ENCODE measurements at regions not wholly inside any gene's neighbourhood (a gene's known extent, or its start where the extent isn't known, plus 50 kb on each side); places are given as distances from the start of the nearest gene placed in this dataset.

GRCh38 chr22:22814666-22815396 lies 72.8 kb upstream of the IGLL5 start:
- Histone ChIP-seq H3K27me3 (ENCODE audit: insufficient read depth, low read depth, low read length) (no peaks in the 10 kb centered on the region), H4K20me1 (ENCODE audit: insufficient read depth) (no peaks in the 10 kb centered on the region), H3F3A (ENCODE audit: insufficient read depth, low read length, poor library complexity, severe bottlenecking) (no peaks in the 10 kb centered on the region), H3K4me3 (ENCODE audit: low read length) (no peak overlapping the region), H3K9me3 (ENCODE audit: low read length) (no peaks in the 10 kb centered on the region), H3K79me2 (replicated peaks; ENCODE audit: insufficient read depth, low read length) (no peaks in the 10 kb centered on the region), H3K9ac (ENCODE audit: low read length) (no peak overlapping the region), H3K4me2 (ENCODE audit: low read length) (no peak overlapping the region), H3K9me2 (ENCODE audit: insufficient read depth, low read length) (no peaks in the 10 kb centered on the region), H3K36me3 (ENCODE audit: insufficient read depth, low read length) (no peaks in the 10 kb centered on the region), H2AFZ (ENCODE audit: low read depth, low read length) (no peak overlapping the region), H3K27ac (ENCODE audit: low read length) (no peak overlapping the region)
- TF ChIP-seq MXI1 (conservative IDR thresholded peaks at IDR 0.05; ENCODE audit: poor library complexity, severe bottlenecking) (no peak), EP300 (conservative IDR thresholded peaks at IDR 0.05; ENCODE audit: poor library complexity, severe bottlenecking) (no peak), REST (IDR thresholded peaks at IDR 0.05; ENCODE audit: borderline replicate concordance) (no peak), POLR2AphosphoS5 (IDR thresholded peaks at IDR 0.05) (no peak), CTCF (IDR thresholded peaks at IDR 0.05; ENCODE audit: poor library complexity, severe bottlenecking) (no peak), RAD21 (conservative IDR thresholded peaks at IDR 0.05) (no peak), SMC3 (conservative IDR thresholded peaks at IDR 0.05; ENCODE audit: poor library complexity) (no peak), EZH2 (IDR thresholded peaks at IDR 0.05; ENCODE audit: borderline replicate concordance, insufficient read depth, low read length, poor library complexity, severe bottlenecking) (no peak), TAF1 (IDR thresholded peaks at IDR 0.05; ENCODE audit: low read depth) (no peak)

GRCh38 chr22:22815397-22816170 lies 72.0 kb upstream of the IGLL5 start:
- Histone ChIP-seq H3K9me3 (ENCODE audit: low read length) (no peaks in the 10 kb centered on the region), H3K36me3 (ENCODE audit: insufficient read depth, low read length) (no peaks in the 10 kb centered on the region), H3K4me3 (ENCODE audit: low read length) (no peak overlapping the region), H3K9me2 (ENCODE audit: insufficient read depth, low read length) (no peaks in the 10 kb centered on the region), H3K4me2 (ENCODE audit: low read length) (no peak overlapping the region), H3F3A (ENCODE audit: insufficient read depth, low read length, poor library complexity, severe bottlenecking) (no peaks in the 10 kb centered on the region), H3K27ac (ENCODE audit: low read length) (no peak overlapping the region), H4K20me1 (ENCODE audit: insufficient read depth) (no peaks in the 10 kb centered on the region), H2AFZ (ENCODE audit: low read depth, low read length) (no peak overlapping the region), H3K27me3 (ENCODE audit: insufficient read depth, low read depth, low read length) (no peaks in the 10 kb centered on the region), H3K9ac (ENCODE audit: low read length) (no peak overlapping the region), H3K79me2 (replicated peaks; ENCODE audit: insufficient read depth, low read length) (no peaks in the 10 kb centered on the region)
- no peak for TF ChIP-seq POLR2AphosphoS5 (IDR thresholded peaks at IDR 0.05)
- TF ChIP-seq EP300 (conservative IDR thresholded peaks at IDR 0.05; ENCODE audit: poor library complexity, severe bottlenecking): no peak

Data from neural cell (in vitro differentiated cells).